ENCODE measurements at regions not wholly inside any gene's neighbourhood (a gene's known extent, or its start where the extent isn't known, plus 50 kb on each side); places are given as distances from the start of the nearest gene placed in this dataset.

GRCh38 chrX:65902011-65902410 lies 137.9 kb downstream of the VSIG4 start:
- 0% methylated on average over 3 of the region's 3 CpGs for WGBS (ENCODE audit: low lambda C conversion rate)
- Histone ChIP-seq H2AFZ (ENCODE audit: low read length) (no peak overlapping the region), H3K4me1 (ENCODE audit: insufficient read depth, low read length) (no peaks in the 10 kb centered on the region), H3K4me2 (ENCODE audit: low read depth, low read length) (no peak overlapping the region), H3K27ac (ENCODE audit: extremely low read length, insufficient read depth, low read length) (no peak overlapping the region), H3K36me3 (replicated peaks in 1 of 2; ENCODE audit: control insufficient read depth in 1 of 2, insufficient read depth in 2 of 2, low read length in 2 of 2) (no peaks in the 10 kb centered on the region), H4K20me1 (ENCODE audit: insufficient read depth, low read length) (no peaks in the 10 kb centered on the region), H3K27me3 (ENCODE audit: control insufficient read depth in 1 of 2, insufficient read depth in 2 of 2, low read length in 2 of 2) (no peaks in the 10 kb centered on the region), H3K4me3 (replicated peaks in 1 of 3; ENCODE audit: insufficient read depth in 1 of 3, low read depth in 2 of 3, low read length in 3 of 3) (no peak overlapping the region), H3K9me3 (ENCODE audit: low read length) (no peaks in the 10 kb centered on the region), H3K9ac (ENCODE audit: insufficient read depth, low read depth, low read length) (no peak overlapping the region), H3K79me2 (ENCODE audit: insufficient read depth, low read length) (no peaks in the 10 kb centered on the region)
- in situ Hi-C loops (cut with HindIII; ENCODE audit: extremely low pct_ligation_motif_present, low pct_unique_long_range_greater_than_20kb) (no loop called here), intact Hi-C loops (cut with micrococcal nuclease; ENCODE audit: unreplicated experiment) (no loop called here)
- ChIA-PET CTCF (ENCODE audit: low intra/inter-chr PET ratio, low total read pairs) (no interaction called here), POLR2A (no interaction called here)
- no peak for DNase-seq (ENCODE audit: low spot score)
- no TSS peak for BruUV-seq (replicated peaks)
- no peak for TF ChIP-seq RFX3 (CRISPR knock-in tag; IDR thresholded peaks at IDR 0.05)
- no peak for TF ChIP-seq ZNF749 (CRISPR knock-in tag; IDR thresholded peaks at IDR 0.05; ENCODE audit: borderline replicate concordance)
- TF ChIP-seq GATA4 (IDR thresholded peaks at IDR 0.05; ENCODE audit: borderline replicate concordance, low read depth), result no peak
- no peak for TF ChIP-seq CHD4 (IDR thresholded peaks at IDR 0.05; ENCODE audit: borderline replicate concordance, low read length)
- no peak for TF ChIP-seq HNRNPK (IDR thresholded peaks at IDR 0.05; ENCODE audit: low read depth, low read length, poor library complexity, severe bottlenecking)
- no peak for TF ChIP-seq ZNF225 (CRISPR knock-in tag; IDR thresholded peaks at IDR 0.05)
- no peak for TF ChIP-seq PAX8 (CRISPR knock-in tag; IDR thresholded peaks at IDR 0.05; ENCODE audit: borderline replicate concordance)
- TF ChIP-seq RFXANK (CRISPR knock-in tag; IDR thresholded peaks at IDR 0.05), result no peak
- no peak for TF ChIP-seq RNF219 (CRISPR knock-in tag; IDR thresholded peaks at IDR 0.05)
- no peak for TF ChIP-seq STAG1 (CRISPR knock-in tag; IDR thresholded peaks at IDR 0.05)
- TF ChIP-seq ZNF558 (CRISPR knock-in tag; IDR thresholded peaks at IDR 0.05; ENCODE audit: borderline replicate concordance), result no peak
- TF ChIP-seq MBD4 (IDR thresholded peaks at IDR 0.05; ENCODE audit: borderline replicate concordance, low read length), result no peak
- no peak for TF ChIP-seq ZFX (CRISPR knock-in tag; IDR thresholded peaks at IDR 0.05; ENCODE audit: low read depth)
- no peak for TF ChIP-seq ZFP62 (CRISPR knock-in tag; IDR thresholded peaks at IDR 0.05)
- TF ChIP-seq ZFYVE20 (CRISPR knock-in tag; IDR thresholded peaks at IDR 0.05; ENCODE audit: borderline replicate concordance, low read depth), result no peak
- no peak for TF ChIP-seq KDM6A (CRISPR knock-in tag; IDR thresholded peaks at IDR 0.05; ENCODE audit: low read depth)
- no peak for TF ChIP-seq RBFOX2 (IDR thresholded peaks at IDR 0.05; ENCODE audit: low read depth, low read length)
- no peak for FAIRE-seq
- no peak for ATAC-seq

All from HepG2 (cell line).